H9 (cell line): ENCODE measurements at regions not wholly inside any gene's neighbourhood (a gene's known extent, or its start where the extent isn't known, plus 50 kb on each side); places are given as distances from the start of the nearest gene placed in this dataset.

Experiments used
- DNase-seq: peaks from one replicate; pipeline ENCODE4 v3.0.0-alpha.2; 2017
- H2AFZ ChIP-seq: one replicate; pipeline ENCODE4 v1.6.1; 2013; ENCODE audit warnings: mild to moderate bottlenecking, low read length, control low read depth, moderate library complexity
- H2AK5ac ChIP-seq: 2 replicates; pipeline ENCODE4 v1.6.1; 2013; ENCODE audit warnings: low read length, control low read depth, mixed read lengths; ENCODE audit not compliant: insufficient read length
- H2BK120ac ChIP-seq: one replicate; pipeline ENCODE4 v1.6.1; 2013; ENCODE audit warnings: low read depth, mild to moderate bottlenecking, low read length, control low read depth, inconsistent platforms; ENCODE audit not compliant: poor library complexity, severe bottlenecking
- H2BK12ac ChIP-seq: 2 replicates; pipeline ENCODE4 v1.6.1; 2013; ENCODE audit warnings: low read length, control low read depth, mixed read lengths, low read depth; ENCODE audit not compliant: insufficient read length
- H2BK15ac ChIP-seq: 2 replicates; pipeline ENCODE4 v1.6.1; 2013; ENCODE audit warnings: low read depth, low read length, control low read depth
- H2BK20ac ChIP-seq: one replicate; pipeline ENCODE4 v1.6.1; 2013; ENCODE audit warnings: low read depth, mild to moderate bottlenecking, low read length, control low read depth, inconsistent platforms; ENCODE audit not compliant: poor library complexity, severe bottlenecking
- H2BK5ac ChIP-seq: 2 replicates; pipeline ENCODE4 v1.6.1; 2013; ENCODE audit warnings: low read length, control low read depth, mixed read lengths; ENCODE audit not compliant: insufficient read length
- H3K14ac ChIP-seq: 2 replicates; pipeline ENCODE4 v1.6.1; 2013; ENCODE audit warnings: low read length, control low read depth; ENCODE audit not compliant: insufficient read depth
- H3K18ac ChIP-seq: 2 replicates; pipeline ENCODE4 v1.6.1; 2013; ENCODE audit warnings: low read depth, mild to moderate bottlenecking, mixed read lengths, low read length, control low read depth; ENCODE audit not compliant: insufficient read length
- H3K23ac ChIP-seq: 2 replicates; pipeline ENCODE4 v1.6.1; 2013; ENCODE audit warnings: low read length, control low read depth, mixed read lengths, low read depth; ENCODE audit not compliant: insufficient read length
- H3K23me2 ChIP-seq: 2 replicates; pipeline ENCODE4 v1.6.1; 2013; ENCODE audit warnings: low read depth, mild to moderate bottlenecking, mixed read lengths, low read length, control low read depth; ENCODE audit not compliant: insufficient read length, poor library complexity, severe bottlenecking
- H3K27ac ChIP-seq: 2 replicates; pipeline ENCODE4 v1.5.1; 2013; ENCODE audit warnings: low read length, control low read depth, mixed read lengths, low read depth; ENCODE audit not compliant: insufficient read length
- H3K27me3 ChIP-seq: 2 replicates; pipeline ENCODE4 v1.6.1; 2013; ENCODE audit warnings: low read length, control low read depth, inconsistent platforms; ENCODE audit not compliant: insufficient read depth
- H3K4ac ChIP-seq: 2 replicates; pipeline ENCODE4 v1.6.1; 2013; ENCODE audit warnings: low read depth, mild to moderate bottlenecking, control low read depth, inconsistent platforms, low read length, moderate library complexity
- H3K4me1 ChIP-seq: 2 replicates; pipeline ENCODE4 v1.6.1; 2013; ENCODE audit warnings: low read length, control low read depth, inconsistent platforms; ENCODE audit not compliant: insufficient read depth
- H3K4me2 ChIP-seq: 2 replicates; pipeline ENCODE4 v1.6.1; 2013; ENCODE audit warnings: low read length, control low read depth, mixed read lengths; ENCODE audit not compliant: insufficient read length, insufficient read depth
- H3K56ac ChIP-seq: 2 replicates; pipeline ENCODE4 v1.6.1; 2013; ENCODE audit warnings: low read depth, mild to moderate bottlenecking, mixed read lengths, low read length, control low read depth; ENCODE audit not compliant: insufficient read length
- H3K79me1 ChIP-seq: 2 replicates; pipeline ENCODE4 v1.6.1; 2013; ENCODE audit warnings: low read depth, mild to moderate bottlenecking, moderate library complexity, low read length, control low read depth, inconsistent platforms; ENCODE audit not compliant: insufficient read depth, poor library complexity, severe bottlenecking
- H3K79me2 ChIP-seq: 2 replicates; pipeline ENCODE4 v1.6.1; 2013; ENCODE audit warnings: low read length, control low read depth, inconsistent platforms; ENCODE audit not compliant: insufficient read depth
- H3K9ac ChIP-seq: 2 replicates; pipeline ENCODE4 v1.6.1; 2013; ENCODE audit warnings: low read length, control low read depth, mixed read lengths; ENCODE audit not compliant: insufficient read length; ENCODE audit errors: extremely low read depth
- H3K9me3 ChIP-seq: one replicate; pipeline ENCODE4 v1.6.1; 2013; ENCODE audit warnings: low read depth, low read length, inconsistent platforms; ENCODE audit not compliant: control insufficient read depth
- H3T11ph ChIP-seq: one replicate; pipeline ENCODE4 v1.6.1; 2013; ENCODE audit warnings: mild to moderate bottlenecking, low read length, control low read depth, inconsistent platforms
- H4K20me1 ChIP-seq: one replicate; pipeline ENCODE4 v1.6.1; 2013; ENCODE audit not compliant: control insufficient read depth, insufficient read length, insufficient read depth
- H4K5ac ChIP-seq: 2 replicates; pipeline ENCODE4 v1.6.1; 2013; ENCODE audit warnings: low read depth, mild to moderate bottlenecking, mixed read lengths, low read length, control low read depth; ENCODE audit not compliant: insufficient read length
- H4K8ac ChIP-seq: replicated peaks from 2 replicates; pipeline ENCODE4 v1.6.1; 2013; ENCODE audit warnings: low read length, control low read depth, mixed read lengths, low read depth; ENCODE audit not compliant: insufficient read length
- H4K91ac ChIP-seq: 2 replicates; pipeline ENCODE4 v1.6.1; 2013; ENCODE audit warnings: low read depth, mild to moderate bottlenecking, moderate library complexity, mixed read lengths, low read length, control low read depth; ENCODE audit not compliant: insufficient read length
- H3K27ac Mint-ChIP-seq, 3 experiments: 2 replicates in 2 of 3; 3 replicates in 1 of 3; pipeline ENCODE4 v1.8.0; 2020 to 2021; ENCODE audit warnings: mixed read lengths in 3 of 3, mild to moderate bottlenecking in 1 of 3, moderate library complexity in 1 of 3
- H3K27me3 Mint-ChIP-seq: 2 replicates; pipeline ENCODE4 v1.8.0; 2021; ENCODE audit warnings: low read depth, mild to moderate bottlenecking, moderate library complexity, mixed read lengths
- H3K36me3 Mint-ChIP-seq, 3 experiments: 2 replicates in 2 of 3; 3 replicates in 1 of 3; pipeline ENCODE4 v1.8.0; 2020 to 2021; ENCODE audit warnings: low read depth in 3 of 3, mixed read lengths in 3 of 3; ENCODE audit not compliant: insufficient read depth in 1 of 3
- H3K4me1 Mint-ChIP-seq, 2 experiments: 2 replicates each; pipeline ENCODE4 v1.8.0; 2020; ENCODE audit warnings: mixed read lengths in 2 of 2
- H3K4me3 Mint-ChIP-seq, 2 experiments: 2 replicates in 1 of 2; 3 replicates in 1 of 2; pipeline ENCODE4 v1.8.0; 2020 to 2021; ENCODE audit warnings: mild to moderate bottlenecking in 2 of 2, mixed read lengths in 2 of 2, moderate library complexity in 1 of 2
- H3K9me3 Mint-ChIP-seq, 2 experiments: 2 replicates in 1 of 2; 3 replicates in 1 of 2; pipeline ENCODE4 v1.8.0; 2020; ENCODE audit warnings: mild to moderate bottlenecking in 2 of 2, mixed read lengths in 2 of 2, moderate library complexity in 1 of 2
- WGBS: extraction: QIAGEN DNeasy Blood & Tissue Kit; methylation state at CpG from one replicate; pipeline ENCODE4 v1.1.7; 2013; ENCODE audit warnings: missing lambda C conversion rate, low lambda C conversion rate, mixed read lengths; ENCODE audit not compliant: insufficient read length; ENCODE audit errors: extremely low coverage; 5-methylcytosine and 5-hydroxymethylcytosine counted together
- TF ChIP-seq, protein P1 (sequence below): fragments of 200-600 bp; sonication (generic); conservative IDR thresholded peaks from 3 replicates; pipeline ENCODE4 v1.8.0; 2021; ENCODE audit warnings: antibody characterized with exemption, mild to moderate bottlenecking

DNA sequence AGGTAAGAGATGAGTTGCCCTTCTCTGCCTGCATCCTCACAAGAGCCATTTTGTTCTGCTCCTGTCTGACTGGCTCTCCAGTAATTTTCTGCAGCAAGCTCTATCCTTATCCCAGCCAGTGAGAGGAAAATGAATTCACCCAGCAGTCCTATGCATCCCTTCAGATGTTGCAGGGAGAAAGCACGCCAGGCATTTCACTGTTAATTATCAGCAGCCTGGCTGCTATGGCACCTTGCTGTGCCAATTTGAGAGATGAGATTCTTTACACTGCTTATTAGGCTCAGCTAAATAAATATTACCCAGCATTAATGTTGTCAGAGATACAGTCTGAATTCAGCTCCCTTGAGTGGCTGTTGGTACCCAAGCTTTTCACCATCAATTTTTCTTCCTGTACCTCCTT lies 61.1 kb upstream of the SNAP25 start:
- Histone ChIP-seq H2BK5ac (no peak overlapping the region), H3K56ac (no peak overlapping the region), H3K79me1 (no peaks in the 10 kb centered on the region), H2BK15ac (no peak overlapping the region), H3K4me1 (no peaks in the 10 kb centered on the region), H3K4me2 (no peak overlapping the region), H2AK5ac (no peak overlapping the region), H3K79me2 (no peaks in the 10 kb centered on the region), H3K18ac (no peak overlapping the region), H2BK20ac (no peak overlapping the region), H4K91ac (no peak overlapping the region), H3K9ac (no peak overlapping the region), H3K9me3 (no peaks in the 10 kb centered on the region), H3K27ac (no peak overlapping the region), H3K27me3 (no peaks in the 10 kb centered on the region), H4K20me1 (no peaks in the 10 kb centered on the region), H3K23me2 (no peaks in the 10 kb centered on the region), H3K23ac (no peak overlapping the region), H3K14ac (no peak overlapping the region), H2AFZ (no peak overlapping the region), H3T11ph (no peak overlapping the region), H2BK12ac (no peak overlapping the region), H2BK120ac (no peak overlapping the region), H3K4ac (no peak overlapping the region), H4K5ac (no peak overlapping the region), H4K8ac (no peak overlapping the region)
- H3K27ac Mint-ChIP-seq, result no peak overlapping the region
- TF ChIP-seq, protein P1, sequence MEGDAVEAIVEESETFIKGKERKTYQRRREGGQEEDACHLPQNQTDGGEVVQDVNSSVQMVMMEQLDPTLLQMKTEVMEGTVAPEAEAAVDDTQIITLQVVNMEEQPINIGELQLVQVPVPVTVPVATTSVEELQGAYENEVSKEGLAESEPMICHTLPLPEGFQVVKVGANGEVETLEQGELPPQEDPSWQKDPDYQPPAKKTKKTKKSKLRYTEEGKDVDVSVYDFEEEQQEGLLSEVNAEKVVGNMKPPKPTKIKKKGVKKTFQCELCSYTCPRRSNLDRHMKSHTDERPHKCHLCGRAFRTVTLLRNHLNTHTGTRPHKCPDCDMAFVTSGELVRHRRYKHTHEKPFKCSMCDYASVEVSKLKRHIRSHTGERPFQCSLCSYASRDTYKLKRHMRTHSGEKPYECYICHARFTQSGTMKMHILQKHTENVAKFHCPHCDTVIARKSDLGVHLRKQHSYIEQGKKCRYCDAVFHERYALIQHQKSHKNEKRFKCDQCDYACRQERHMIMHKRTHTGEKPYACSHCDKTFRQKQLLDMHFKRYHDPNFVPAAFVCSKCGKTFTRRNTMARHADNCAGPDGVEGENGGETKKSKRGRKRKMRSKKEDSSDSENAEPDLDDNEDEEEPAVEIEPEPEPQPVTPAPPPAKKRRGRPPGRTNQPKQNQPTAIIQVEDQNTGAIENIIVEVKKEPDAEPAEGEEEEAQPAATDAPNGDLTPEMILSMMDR, result no peak
- no peak overlapping the region for H3K4me3 Mint-ChIP-seq
- DNase-seq, result no peak
- WGBS, result no CpG with 5 or more reads among the region's 1 CpG
- no peaks in the 10 kb centered on the region; the same call in 1 of the 2 replicates for H3K27me3 Mint-ChIP-seq
- peaks cover 0 to 3% of the 10 kb centered on the region in 2 experiments; a peak in 2 of 5 replicates for H3K9me3 Mint-ChIP-seq
- H3K4me1 Mint-ChIP-seq, result no peaks in the 10 kb centered on the region
- H3K36me3 Mint-ChIP-seq, result no peaks in the 10 kb centered on the region; a peak in 1 of 7 replicates
